Cardiac septum (tissue), 1 donor: ENCODE measurements at regions not wholly inside any gene's neighbourhood (a gene's known extent, or its start where the extent isn't known, plus 50 kb on each side); places are given as distances from the start of the nearest gene placed in this dataset.

Experiments used
- DNase-seq: peaks from one replicate; pipeline ENCODE4 v3.0.0-alpha.2; 2020; ENCODE audit warnings: low spot score
- intact Hi-C: fragments of 100-400 bp; cut with DNase I; formaldehyde crosslinking; loops from one replicate; pipeline ENCODE4 v1.14.0; 2022
- donor health status: DM: no; HTN: no; CAD: no.

DNA sequence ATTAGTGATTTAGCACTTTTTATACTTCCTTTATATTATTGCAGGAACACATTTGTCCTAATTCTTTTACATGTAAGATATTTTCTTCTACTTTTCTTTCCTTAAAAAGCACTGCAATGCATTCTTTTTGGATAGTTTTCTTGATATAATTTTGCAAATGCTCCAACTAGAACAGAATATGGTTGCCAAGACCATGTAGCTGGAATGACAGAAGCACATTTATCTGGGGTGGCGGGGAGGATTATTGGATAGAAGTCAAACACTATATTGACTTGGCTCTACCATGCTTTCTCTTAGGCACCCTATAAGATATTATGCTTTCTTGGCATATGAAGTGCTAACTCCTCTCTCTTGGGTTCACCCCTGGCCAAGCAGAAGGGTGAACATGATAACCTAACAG lies 983.5 kb downstream of the FAT4 start:
- intact Hi-C loops: no loop called here
- no peak for DNase-seq

DNA sequence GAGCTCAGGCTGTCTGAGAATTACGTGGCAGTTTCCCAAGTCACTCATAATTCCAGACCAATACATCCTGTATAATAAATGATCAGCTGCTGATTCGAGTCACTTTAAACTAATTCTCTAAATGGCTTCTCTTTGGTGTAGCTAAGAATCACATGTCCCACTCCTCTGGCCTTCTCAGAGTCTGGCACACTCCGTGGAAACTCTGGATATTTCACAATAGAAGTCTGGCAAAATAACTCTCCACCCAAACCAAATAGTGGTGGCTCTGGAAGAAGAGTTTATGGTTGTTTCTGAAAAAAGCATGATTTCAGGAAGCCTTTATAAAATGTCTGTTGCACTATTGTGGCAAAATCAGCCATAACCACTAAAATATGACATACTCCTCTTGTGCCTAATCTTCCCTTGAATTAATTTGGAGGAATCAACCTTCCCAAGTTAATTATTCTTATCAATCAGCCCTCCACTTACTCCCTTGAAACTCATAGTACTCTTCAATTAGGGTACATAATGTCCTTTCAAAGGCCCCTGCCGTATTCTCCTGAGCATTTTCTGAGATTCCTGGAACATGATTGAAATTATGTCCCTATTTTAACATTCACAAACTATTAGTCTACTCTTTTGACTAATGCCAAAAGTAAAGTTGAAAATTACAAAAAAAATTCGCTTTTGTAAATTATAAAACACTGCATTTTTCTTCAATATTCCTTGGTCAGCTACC lies 991.6 kb downstream of the FAT4 start:
- intact Hi-C loops: loop anchor here (10.0 kb wide), 1 partner anchor 62 kb away; no protein-coding TSS in a partner anchor
- no peak for DNase-seq

GRCh38 chr4:126318376-126318775 lies 1003.6 kb downstream of the FAT4 start:
- DNase-seq: no peak
- intact Hi-C loops: no loop called here

- no peak for DNase-seq
- intact Hi-C loops: no loop called here
Observed at GRCh38 chr4:126328914-126329313, 1014.2 kb downstream of the FAT4 start.

GRCh38 chr4:126338548-126338947 lies 1023.8 kb downstream of the FAT4 start:
- intact Hi-C loops: no loop called here
- no peak for DNase-seq

DNA sequence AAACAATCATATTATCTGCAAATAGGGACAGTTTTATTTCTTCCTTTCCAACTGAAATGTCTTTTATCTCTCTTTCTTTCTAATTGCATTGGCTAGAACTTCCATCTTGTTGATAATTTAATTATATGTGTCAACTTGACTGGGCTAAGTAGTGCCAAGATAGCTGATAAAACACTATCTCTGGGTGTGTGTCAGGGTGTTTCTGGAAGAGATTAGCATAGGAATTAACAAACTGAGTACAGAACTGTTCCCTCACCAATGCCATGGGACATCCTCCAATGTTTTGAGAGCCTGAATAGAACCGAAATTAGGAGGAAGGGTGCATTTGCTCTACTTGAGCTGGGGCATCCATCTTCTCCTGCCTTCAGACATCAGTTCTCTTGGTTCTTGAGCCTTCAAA lies 1027.2 kb downstream of the FAT4 start:
- no peak for DNase-seq
- intact Hi-C loops: no loop called here

- DNase-seq: no peak
- intact Hi-C loops: no loop called here
Observed at GRCh38 chr4:126344472-126344871, 1029.7 kb downstream of the FAT4 start.

- intact Hi-C loops: no loop called here
- DNase-seq: no peak
Observed at GRCh38 chr4:126346654-126347053, 1031.9 kb downstream of the FAT4 start.

DNA sequence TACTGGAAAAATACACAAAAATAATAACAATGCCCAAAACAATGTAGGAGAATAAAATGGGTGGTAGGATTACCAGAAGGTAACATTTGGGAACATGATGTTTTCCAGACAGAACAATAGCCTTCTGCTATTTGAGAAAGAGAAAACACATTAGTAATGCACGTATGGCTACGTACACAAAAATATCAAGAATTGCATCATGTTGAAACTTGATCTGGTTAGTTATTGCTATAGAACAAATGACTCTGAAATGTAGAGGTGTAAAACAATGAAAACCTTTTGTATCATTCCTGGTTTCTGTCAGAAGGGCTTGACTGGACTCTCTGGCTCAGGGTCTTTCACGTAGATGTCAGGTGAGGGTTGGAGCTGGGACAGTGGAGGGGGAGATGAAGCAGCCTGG lies 1040.0 kb downstream of the FAT4 start:
- no peak for DNase-seq
- intact Hi-C loops: no loop called here

DNA sequence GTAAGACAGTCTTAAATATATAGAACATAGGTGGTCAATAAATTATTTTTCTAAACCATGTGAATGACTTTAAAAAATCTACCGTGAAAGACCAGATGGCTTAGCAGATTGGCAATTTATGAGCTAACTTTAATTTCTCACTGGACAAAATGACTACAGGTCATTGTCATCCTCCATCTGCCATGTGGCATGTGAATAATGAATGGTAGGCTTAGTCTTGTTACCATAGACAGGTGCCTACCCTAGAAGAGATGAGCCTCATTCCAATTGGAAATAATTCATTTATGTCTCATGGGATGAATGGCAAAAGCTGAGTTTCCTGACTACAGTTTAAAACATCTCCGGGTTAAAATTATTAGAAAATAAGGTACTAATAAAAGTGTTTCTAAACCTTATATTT lies 1043.3 kb downstream of the FAT4 start:
- no peak for DNase-seq
- intact Hi-C loops: no loop called here

- intact Hi-C loops: no loop called here
- no peak for DNase-seq
Observed at GRCh38 chr4:126361287-126361686, 1046.5 kb downstream of the FAT4 start.

DNA sequence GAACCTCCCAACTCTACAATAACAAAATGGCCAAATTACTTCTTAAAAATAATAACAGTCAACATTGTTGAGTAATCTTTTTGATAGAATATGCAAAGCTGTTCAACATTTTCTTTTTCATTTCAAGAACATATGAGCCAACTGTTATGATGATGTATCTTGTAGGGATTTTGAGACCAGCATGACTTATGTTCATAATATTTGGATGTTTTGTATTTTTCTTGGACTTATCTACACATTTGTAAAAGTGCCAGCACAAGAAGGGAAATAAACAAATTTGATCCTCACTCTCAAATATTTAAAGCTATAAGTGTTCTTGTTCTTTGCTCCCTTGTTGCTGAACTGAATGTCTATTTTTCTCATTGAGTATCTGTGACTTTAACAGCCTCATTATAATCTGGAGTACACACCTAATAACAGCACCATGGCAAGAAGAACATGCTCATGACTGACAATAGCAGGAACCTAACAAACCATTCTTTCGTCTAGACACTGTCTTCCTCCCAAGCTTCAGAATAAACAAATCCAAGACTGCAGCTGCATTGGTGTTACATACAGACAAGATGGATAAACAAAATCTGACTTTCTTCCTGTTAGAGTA lies 1049.7 kb downstream of the FAT4 start:
- no peak for DNase-seq
- intact Hi-C loops: no loop called here

GRCh38 chr4:126369076-126369475 lies 1054.3 kb downstream of the FAT4 start:
- DNase-seq: no peak
- intact Hi-C loops: no loop called here

GRCh38 chr4:126372634-126373033 lies 1057.9 kb downstream of the FAT4 start:
- DNase-seq: no peak
- intact Hi-C loops: no loop called here

DNA sequence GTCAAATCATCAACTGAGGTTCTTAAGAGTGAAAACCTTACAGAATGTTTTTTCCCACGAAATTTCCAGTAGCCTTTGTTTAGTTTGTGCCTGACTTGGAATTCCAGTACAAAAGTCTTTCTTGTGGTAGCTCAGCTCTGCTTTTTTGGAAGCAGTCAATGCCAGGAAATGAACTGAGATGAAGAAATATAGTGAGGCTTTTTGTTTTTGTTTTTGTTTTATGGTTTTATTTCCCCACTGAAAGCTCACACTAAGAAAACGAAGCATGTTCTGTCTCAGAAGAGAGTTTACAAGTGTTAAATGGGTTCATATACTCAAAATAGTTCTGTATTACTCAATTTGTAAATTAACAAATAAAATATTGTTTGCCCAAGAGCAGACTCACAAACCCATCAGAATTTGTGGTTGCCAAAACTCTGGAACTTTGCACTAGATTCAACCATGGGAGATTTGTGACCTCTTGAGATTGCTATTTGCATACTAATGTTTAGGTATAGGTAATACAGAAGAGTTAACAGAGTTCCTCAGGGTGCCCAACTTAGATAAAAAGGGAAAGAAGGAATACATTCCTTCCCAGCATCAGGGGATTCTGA lies 1060.8 kb downstream of the FAT4 start:
- DNase-seq: no peak
- intact Hi-C loops: no loop called here

- intact Hi-C loops: no loop called here
- DNase-seq: no peak
Observed at GRCh38 chr4:126385954-126386353, 1071.2 kb downstream of the FAT4 start.

DNA sequence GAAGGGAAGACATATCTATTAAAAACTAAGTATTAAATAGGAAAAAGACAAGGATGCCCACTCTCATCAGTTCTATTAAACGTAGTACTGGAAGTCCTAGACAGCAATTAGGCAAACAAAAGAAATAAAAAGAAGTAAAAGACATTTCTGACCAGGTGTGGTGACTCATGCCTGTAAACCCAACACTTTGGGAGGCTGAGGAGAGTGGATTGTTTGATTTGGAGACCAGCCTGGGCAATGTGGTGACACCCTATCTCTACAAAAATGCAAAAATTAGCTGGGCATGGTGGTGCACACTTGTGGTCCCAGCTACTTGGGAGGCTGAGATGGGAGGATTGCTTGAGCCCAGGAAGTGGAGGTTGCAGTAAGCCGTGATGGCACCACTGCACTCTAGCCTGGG lies 1071.8 kb downstream of the FAT4 start:
- DNase-seq: no peak
- intact Hi-C loops: no loop called here

GRCh38 chr4:126395664-126396063 lies 1080.9 kb downstream of the FAT4 start:
- no peak for DNase-seq
- intact Hi-C loops: no loop called here

DNA sequence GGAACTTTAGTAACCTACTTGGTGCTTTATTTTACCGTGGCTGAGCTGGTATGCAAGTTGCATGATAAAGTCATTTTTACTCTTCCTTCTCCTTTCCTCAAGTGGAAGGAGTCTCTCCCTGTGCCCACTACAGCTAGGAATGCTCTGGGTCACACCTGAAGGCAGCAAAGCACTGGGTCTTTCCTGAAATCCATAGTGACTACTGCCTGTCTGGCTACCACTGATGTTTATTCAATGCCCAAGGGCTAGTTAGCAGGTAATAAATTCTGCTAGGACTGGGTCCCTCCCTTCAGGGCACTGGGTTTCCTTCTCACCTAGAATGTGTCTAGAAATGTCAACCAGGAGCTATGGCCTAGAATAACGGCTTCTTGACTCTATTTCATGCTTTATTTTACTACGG lies 1081.4 kb downstream of the FAT4 start:
- intact Hi-C loops: no loop called here

DNA sequence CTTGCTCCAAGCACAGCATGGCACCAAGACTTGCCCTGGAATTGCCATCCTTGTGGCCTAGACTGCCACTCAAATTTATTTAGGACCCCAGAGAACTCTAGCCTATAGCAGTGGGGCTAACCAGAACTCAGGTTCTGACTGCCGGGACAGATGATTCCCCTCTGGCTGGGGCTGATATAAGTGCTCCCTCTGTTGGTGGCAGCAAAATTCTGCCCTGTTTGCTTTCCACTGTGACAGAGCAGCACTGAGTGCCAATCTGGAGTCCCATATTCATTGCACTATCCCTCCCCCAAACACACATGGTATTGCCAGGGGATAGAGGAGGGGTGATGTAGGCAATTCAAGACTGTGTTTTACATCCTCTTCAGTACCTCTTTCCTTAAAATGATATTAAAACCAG lies 1081.9 kb downstream of the FAT4 start:
- intact Hi-C loops: no loop called here
- no peak for DNase-seq

More for the DNA sequence above, 1081.4 kb downstream of the FAT4 start:
- DNase-seq: no peak

GRCh38 chr4:126404549-126404948 lies 1089.8 kb downstream of the FAT4 start:
- no peak for DNase-seq
- intact Hi-C loops: no loop called here
